Tibial nerve (tissue), 4 donors: ENCODE measurements at regions not wholly inside any gene's neighbourhood (a gene's known extent, or its start where the extent isn't known, plus 50 kb on each side); places are given as distances from the start of the nearest gene placed in this dataset.

Experiments
- DNase-seq, 2 donors: peaks; one replicate each; pipeline ENCODE4 v3.0.0-alpha.2; 2019; ENCODE audit warnings: low spot score in 2 of 2
- H3K27ac ChIP-seq, 4 donors: fragments of 200-600 bp; sonication (generic) in 3 of 4; one replicate each; pipeline ENCODE4 v1.5.1; 2017 to 2019; ENCODE audit warnings: mild to moderate bottlenecking in 1 of 4
- H3K27me3 ChIP-seq, 2 donors: fragments of 200-600 bp; sonication (generic) in 1 of 2; one replicate each; pipeline versions ENCODE4 v1.5.1 to v1.6.0; 2017 to 2019
- H3K36me3 ChIP-seq, 3 donors: fragments of 200-600 bp; sonication (generic); one replicate each; pipeline ENCODE4 v1.5.1; 2018 to 2019
- H3K4me1 ChIP-seq, 4 donors: fragments of 200-600 bp; sonication (generic) in 3 of 4; one replicate each; pipeline ENCODE4 v1.5.1; 2017 to 2019
- H3K4me3 ChIP-seq, 4 donors: fragments of 200-600 bp; sonication (generic) in 3 of 4; one replicate each; pipeline ENCODE4 v1.5.1; 2017 to 2019; ENCODE audit warnings: mild to moderate bottlenecking in 1 of 4, moderate library complexity in 1 of 4
- H3K9me3 ChIP-seq, 4 donors: fragments of 200-600 bp; sonication (generic) in 3 of 4; one replicate each; pipeline ENCODE4 v1.5.1; 2017 to 2019
- EP300 ChIP-seq, 2 donors: sonication (generic); formaldehyde crosslinking; IDR thresholded peaks; one replicate each; pipeline ENCODE4 v1.6.1; 2017; ENCODE audit warnings: antibody characterized with exemption in 2 of 2, mild to moderate bottlenecking in 1 of 2
- POLR2A ChIP-seq, 2 donors: fragments of 450-650 bp; IDR thresholded peaks; one replicate each; pipeline ENCODE4 v1.6.1; 2017; ENCODE audit warnings: antibody characterized with exemption in 2 of 2, mild to moderate bottlenecking in 2 of 2, moderate library complexity in 2 of 2
- WGBS, 2 donors: methylation state at CpG; one replicate each; pipeline ENCODE4 v1.1.5; 2018; 5-methylcytosine and 5-hydroxymethylcytosine counted together
- TF ChIP-seq, protein P1 (sequence below), 5 experiments: fragments of 200-600 bp in 3 of 5; fragments of 450-650 bp in 2 of 5; sonication (generic) in 3 of 5; IDR thresholded peaks; one replicate each; pipeline ENCODE4 v1.5.1; 2016 to 2019; ENCODE audit warnings: antibody characterized with exemption in 5 of 5, mild to moderate bottlenecking in 3 of 5, moderate library complexity in 2 of 5

DNA sequence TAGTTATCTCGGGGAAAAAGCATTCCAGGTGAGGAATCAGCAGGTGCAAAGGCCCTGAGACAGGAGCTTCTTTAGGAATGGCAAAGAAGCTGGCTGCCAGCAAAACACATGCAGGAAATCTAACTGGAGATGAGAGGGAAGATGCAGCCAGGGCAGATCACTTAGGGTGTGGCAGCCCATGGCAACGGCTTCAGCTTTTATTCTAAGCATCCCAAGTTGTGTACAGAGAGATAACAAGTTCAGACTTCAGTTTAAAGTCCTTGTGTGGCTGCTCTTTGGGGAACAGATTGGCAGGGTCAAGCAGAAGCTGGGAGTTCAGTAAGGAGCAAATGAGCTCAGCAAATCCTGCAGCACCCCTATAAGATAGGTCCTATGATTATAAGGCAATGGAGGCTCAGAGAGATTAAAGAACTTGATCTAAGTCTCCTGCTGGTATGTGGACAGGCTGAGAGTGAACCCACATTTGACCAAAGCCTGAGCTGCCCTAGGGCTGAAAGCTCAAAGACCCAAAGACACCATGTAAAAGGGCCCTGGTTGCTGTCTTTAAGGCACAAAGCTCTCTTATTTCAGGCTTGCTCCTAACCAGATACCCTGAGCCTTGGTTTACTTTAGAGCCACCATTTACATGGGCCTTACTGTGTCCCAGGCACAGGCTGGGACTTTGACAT lies 466.8 kb downstream of the SOX6 start:
- H3K27ac ChIP-seq: no peak overlapping the region
- 71 to 73% methylated on average over 2 of the region's 2 CpGs for WGBS, 2 donors
- H3K4me3 ChIP-seq: no peak overlapping the region
- peaks cover 0 to 19% (median under 1%) of the 10 kb centered on the region in 4 donors for H3K4me1 ChIP-seq
- DNase-seq: no peak
- no peak for TF ChIP-seq POLR2A (IDR thresholded peaks at IDR 0.05)
- no peaks in the 10 kb centered on the region for H3K9me3 ChIP-seq
- H3K27me3 ChIP-seq: no peaks in the 10 kb centered on the region
- no peaks in the 10 kb centered on the region for H3K36me3 ChIP-seq

DNA sequence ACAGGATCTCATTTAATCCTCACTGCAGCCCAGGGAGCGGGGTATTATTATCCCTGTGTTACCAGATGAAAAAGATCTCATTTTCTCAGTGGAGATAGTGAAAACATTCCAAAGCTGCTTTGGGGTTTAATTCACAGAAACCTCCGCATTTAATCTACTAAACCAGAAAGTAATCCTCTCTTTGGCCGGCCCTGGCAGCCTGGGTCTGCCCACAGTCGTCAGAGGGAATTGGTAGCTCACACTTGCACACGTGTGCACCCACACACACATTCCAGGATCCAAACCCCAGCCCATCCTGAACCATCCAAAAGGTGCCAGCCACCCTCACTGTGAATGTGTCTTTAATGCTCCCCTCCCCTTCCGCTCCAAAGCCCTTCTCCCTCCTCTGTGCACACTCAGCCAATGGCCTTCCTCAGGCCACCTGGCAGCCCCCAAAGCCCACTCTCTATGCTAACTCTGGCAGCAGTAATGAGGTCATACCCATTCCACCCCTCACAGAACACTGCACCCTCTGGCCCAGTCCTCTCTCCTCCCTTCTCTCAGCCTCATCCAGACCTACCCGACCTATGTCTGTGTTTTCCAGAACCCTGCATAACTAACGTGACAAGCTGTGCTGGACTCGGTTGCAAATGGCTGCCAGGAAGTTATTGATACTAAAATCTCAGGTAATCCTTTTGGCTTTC lies 466.2 kb downstream of the SOX6 start:
- 64 to 74% methylated on average over 9 of the region's 9 CpGs for WGBS, 2 donors
- Histone ChIP-seq H3K9me3 (no peaks in the 10 kb centered on the region), H3K27ac (no peak overlapping the region), H3K4me1 (peaks cover 0 to 15% (median 0%) of the 10 kb centered on the region in 4 donors), H3K27me3 (no peaks in the 10 kb centered on the region), H3K4me3 (no peak overlapping the region), H3K36me3 (no peaks in the 10 kb centered on the region)
- TF ChIP-seq, protein P1, sequence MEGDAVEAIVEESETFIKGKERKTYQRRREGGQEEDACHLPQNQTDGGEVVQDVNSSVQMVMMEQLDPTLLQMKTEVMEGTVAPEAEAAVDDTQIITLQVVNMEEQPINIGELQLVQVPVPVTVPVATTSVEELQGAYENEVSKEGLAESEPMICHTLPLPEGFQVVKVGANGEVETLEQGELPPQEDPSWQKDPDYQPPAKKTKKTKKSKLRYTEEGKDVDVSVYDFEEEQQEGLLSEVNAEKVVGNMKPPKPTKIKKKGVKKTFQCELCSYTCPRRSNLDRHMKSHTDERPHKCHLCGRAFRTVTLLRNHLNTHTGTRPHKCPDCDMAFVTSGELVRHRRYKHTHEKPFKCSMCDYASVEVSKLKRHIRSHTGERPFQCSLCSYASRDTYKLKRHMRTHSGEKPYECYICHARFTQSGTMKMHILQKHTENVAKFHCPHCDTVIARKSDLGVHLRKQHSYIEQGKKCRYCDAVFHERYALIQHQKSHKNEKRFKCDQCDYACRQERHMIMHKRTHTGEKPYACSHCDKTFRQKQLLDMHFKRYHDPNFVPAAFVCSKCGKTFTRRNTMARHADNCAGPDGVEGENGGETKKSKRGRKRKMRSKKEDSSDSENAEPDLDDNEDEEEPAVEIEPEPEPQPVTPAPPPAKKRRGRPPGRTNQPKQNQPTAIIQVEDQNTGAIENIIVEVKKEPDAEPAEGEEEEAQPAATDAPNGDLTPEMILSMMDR (IDR thresholded peaks at IDR 0.05): no peak
- DNase-seq: no peak

DNA sequence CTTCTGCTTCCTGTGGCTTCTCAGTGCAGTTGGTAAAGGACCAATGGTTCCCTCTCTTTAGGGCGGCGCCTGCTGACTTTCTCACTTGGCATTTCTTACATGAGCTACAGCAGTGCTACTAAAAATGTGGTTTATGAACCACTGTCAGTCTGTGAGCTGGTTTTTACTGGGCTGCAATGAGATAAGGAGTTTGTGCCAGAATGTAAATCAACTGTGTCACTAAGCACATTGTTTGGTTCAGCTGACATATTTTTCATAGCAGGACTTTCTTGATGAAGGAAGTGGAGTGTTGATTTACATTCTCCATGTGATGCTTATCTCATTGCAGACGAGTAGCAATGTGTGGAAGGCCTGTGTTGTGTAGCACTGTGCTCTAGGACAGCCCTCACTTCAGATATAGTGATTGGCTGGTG lies 463.3 kb downstream of the SOX6 start:
- H3K4me1 ChIP-seq: peaks cover 0 to 15% (median 0%) of the 10 kb centered on the region in 4 donors
- H3K9me3 ChIP-seq: no peaks in the 10 kb centered on the region
- H3K4me3 ChIP-seq: no peak overlapping the region
- TF ChIP-seq, protein P1 (IDR thresholded peaks at IDR 0.05): no peak
- TF ChIP-seq POLR2A (IDR thresholded peaks at IDR 0.05) (no peak), EP300 (IDR thresholded peaks at IDR 0.05) (no peak)
- no peak overlapping the region for H3K27ac ChIP-seq
- no peak for DNase-seq
- H3K27me3 ChIP-seq: no peaks in the 10 kb centered on the region
- 28 to 32% methylated on average over 3 of the region's 3 CpGs for WGBS, 2 donors
- no peaks in the 10 kb centered on the region for H3K36me3 ChIP-seq

DNA sequence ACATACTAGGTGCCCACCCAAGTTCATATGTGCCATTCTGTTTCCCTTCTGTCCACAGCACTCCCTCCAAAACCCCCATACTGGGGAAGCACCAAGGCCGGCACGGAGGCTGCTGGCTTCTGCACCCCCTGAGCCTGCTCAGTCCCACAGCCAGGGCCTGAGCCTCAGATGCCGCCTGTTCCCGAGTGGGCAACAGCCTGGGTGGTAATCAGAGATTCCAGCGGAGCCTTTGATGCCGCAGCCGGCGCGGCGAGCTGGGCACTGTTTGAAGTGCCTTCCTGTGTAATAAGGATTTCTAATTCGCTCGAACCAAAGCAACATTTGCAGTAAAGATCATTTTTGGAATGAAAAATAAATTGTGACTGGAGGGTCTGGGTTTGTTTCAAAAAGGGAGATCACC lies 460.3 kb downstream of the SOX6 start:
- DNase-seq: no peak
- 95 to 96% methylated on average over 12 of the region's 12 CpGs for WGBS, 2 donors
- no peaks in the 10 kb centered on the region for H3K36me3 ChIP-seq
- no peaks in the 10 kb centered on the region for H3K9me3 ChIP-seq
- no peaks in the 10 kb centered on the region for H3K27me3 ChIP-seq
- H3K4me3 ChIP-seq: no peak overlapping the region
- H3K4me1 ChIP-seq: peaks cover 0 to 9% (median 0%) of the 10 kb centered on the region in 4 donors
- no peak overlapping the region for H3K27ac ChIP-seq
- TF ChIP-seq, protein P1 (IDR thresholded peaks at IDR 0.05): no peak
- no peak for TF ChIP-seq EP300 (IDR thresholded peaks at IDR 0.05)
- TF ChIP-seq POLR2A (IDR thresholded peaks at IDR 0.05): no peak

DNA sequence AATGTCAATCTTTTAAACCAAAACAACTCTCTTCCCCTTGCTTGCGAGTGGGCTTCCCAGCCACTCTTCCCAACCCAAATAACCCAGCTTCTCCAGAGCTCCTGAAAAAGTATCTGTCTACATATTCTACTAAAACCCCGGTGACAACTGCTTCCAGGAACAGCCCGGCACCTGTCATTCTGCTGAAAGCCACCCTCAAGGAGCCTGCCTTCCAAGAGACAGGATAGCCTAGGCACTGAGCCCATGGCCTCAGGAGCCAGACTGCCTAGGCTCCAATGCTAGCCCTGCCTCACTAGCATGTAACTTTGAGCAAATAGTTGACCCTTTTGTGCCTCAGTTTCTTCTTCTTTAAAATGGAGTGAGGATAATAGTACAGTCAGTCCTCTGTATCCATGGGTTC lies 459.8 kb downstream of the SOX6 start:
- 87 to 95% methylated on average over 3 of the region's 3 CpGs for WGBS, 2 donors
- no peaks in the 10 kb centered on the region for H3K36me3 ChIP-seq
- no peak overlapping the region for H3K4me3 ChIP-seq
- no peaks in the 10 kb centered on the region for H3K9me3 ChIP-seq
- H3K27ac ChIP-seq: no peak overlapping the region
- peaks cover 0 to 9% (median 0%) of the 10 kb centered on the region in 4 donors for H3K4me1 ChIP-seq
- TF ChIP-seq, protein P1 (IDR thresholded peaks at IDR 0.05): no peak
- no peak for TF ChIP-seq POLR2A (IDR thresholded peaks at IDR 0.05)
- TF ChIP-seq EP300 (IDR thresholded peaks at IDR 0.05): no peak
- no peak for DNase-seq
- H3K27me3 ChIP-seq: no peaks in the 10 kb centered on the region
